ENCODE measurements at regions not wholly inside any gene's neighbourhood (a gene's known extent, or its start where the extent isn't known, plus 50 kb on each side); places are given as distances from the start of the nearest gene placed in this dataset.

- Histone ChIP-seq H2BK15ac (ENCODE audit: low read depth, poor library complexity, severe bottlenecking) (no peak overlapping the region), H3K23ac (ENCODE audit: low read length in 2 of 2) (no peak overlapping the region), H3K4me2 (ENCODE audit: low read length, poor library complexity, severe bottlenecking) (no peak overlapping the region), H4K8ac (ENCODE audit: low read length) (no peak overlapping the region), H2BK120ac (ENCODE audit: low read depth, low read length) (no peak overlapping the region), H2AFZ (ENCODE audit: low read depth, low read length) (no peak overlapping the region), H3K36me3 (ENCODE audit: control insufficient read depth in 1 of 2, insufficient read depth in 2 of 2, low read depth in 1 of 2, low read length in 2 of 2) (no peaks in the 10 kb centered on the region), H3K27ac (ENCODE audit: low read length, poor library complexity, severe bottlenecking) (no peak overlapping the region), H4K91ac (ENCODE audit: low read length) (no peak overlapping the region), H3K18ac (ENCODE audit: low read depth in 1 of 2, low read length in 2 of 2) (no peak overlapping the region), H2BK12ac (ENCODE audit: low read length in 2 of 2) (no peak overlapping the region), H3K79me1 (replicated peaks; ENCODE audit: low read length, poor library complexity, severe bottlenecking) (no peaks in the 10 kb centered on the region), H3K4ac (ENCODE audit: low read depth in 1 of 2, low read length in 2 of 2) (no peak overlapping the region), H3K27me3 (ENCODE audit: control insufficient read depth in 1 of 2, insufficient read depth in 1 of 2, low read length in 2 of 2) (peaks cover 0 to 8% of the 10 kb centered on the region in 2 experiments), H2AK5ac (ENCODE audit: low read length, severe bottlenecking) (no peak overlapping the region), H3K9me3 (ENCODE audit: control insufficient read depth, low read length) (peaks cover 2% of the 10 kb centered on the region), H3K9ac (ENCODE audit: low read length) (no peak overlapping the region), H2BK5ac (ENCODE audit: low read depth, low read length, poor library complexity, severe bottlenecking) (no peak overlapping the region), H3K4me1 (ENCODE audit: control insufficient read depth, insufficient read depth, low read depth, low read length) (no peaks in the 10 kb centered on the region), H3K14ac (ENCODE audit: low read length in 2 of 2) (no peak overlapping the region), H3K4me3 (ENCODE audit: insufficient read depth in 1 of 2, low read depth in 1 of 2, low read length in 2 of 2) (no peak overlapping the region)
- no peak for DNase-seq
- 57% methylated on average over 4 of the region's 6 CpGs for WGBS
Observed at GRCh38 chr2:15058015-15058720, 425.7 kb downstream of the LRATD1 start.

- Histone ChIP-seq H3K36me3 (ENCODE audit: control insufficient read depth in 1 of 2, insufficient read depth in 2 of 2, low read depth in 1 of 2, low read length in 2 of 2) (no peaks in the 10 kb centered on the region), H3K4me3 (ENCODE audit: insufficient read depth in 1 of 2, low read depth in 1 of 2, low read length in 2 of 2) (no peak overlapping the region), H3K4me2 (ENCODE audit: low read length, poor library complexity, severe bottlenecking) (no peak overlapping the region), H3K79me1 (replicated peaks; ENCODE audit: low read length, poor library complexity, severe bottlenecking) (no peaks in the 10 kb centered on the region), H3K4ac (ENCODE audit: low read depth in 1 of 2, low read length in 2 of 2) (no peak overlapping the region), H3K4me1 (ENCODE audit: control insufficient read depth, insufficient read depth, low read depth, low read length) (no peaks in the 10 kb centered on the region), H2AFZ (ENCODE audit: low read depth, low read length) (no peak overlapping the region), H4K91ac (ENCODE audit: low read length) (no peak overlapping the region), H2BK12ac (ENCODE audit: low read length in 2 of 2) (no peak overlapping the region), H3K27ac (ENCODE audit: low read length, poor library complexity, severe bottlenecking) (no peak overlapping the region), H3K14ac (ENCODE audit: low read length in 2 of 2) (no peak overlapping the region), H2BK15ac (ENCODE audit: low read depth, poor library complexity, severe bottlenecking) (no peak overlapping the region), H2AK5ac (ENCODE audit: low read length, severe bottlenecking) (no peak overlapping the region), H2BK5ac (ENCODE audit: low read depth, low read length, poor library complexity, severe bottlenecking) (no peak overlapping the region), H3K18ac (ENCODE audit: low read depth in 1 of 2, low read length in 2 of 2) (no peak overlapping the region), H4K8ac (ENCODE audit: low read length) (no peak overlapping the region), H2BK120ac (ENCODE audit: low read depth, low read length) (no peak overlapping the region), H3K9ac (ENCODE audit: low read length) (no peak overlapping the region), H3K23ac (ENCODE audit: low read length in 2 of 2) (no peak overlapping the region), H3K9me3 (ENCODE audit: control insufficient read depth, low read length) (peaks cover 2% of the 10 kb centered on the region), H3K27me3 (ENCODE audit: control insufficient read depth in 1 of 2, insufficient read depth in 1 of 2, low read length in 2 of 2) (peaks cover 0 to 8% of the 10 kb centered on the region in 2 experiments)
- DNase-seq: no peak
- WGBS: 69% methylated on average over 3 of the region's 3 CpGs
Observed at GRCh38 chr2:15058721-15059157, 426.2 kb downstream of the LRATD1 start.

GRCh38 chr2:15059870-15060512 is 427.5 kb downstream of the LRATD1 start:
- H3K4me2 ChIP-seq (ENCODE audit: low read length, poor library complexity, severe bottlenecking): no peak overlapping the region
- no peak overlapping the region for H3K9ac ChIP-seq (ENCODE audit: low read length)
- no peak overlapping the region for H2AK5ac ChIP-seq (ENCODE audit: low read length, severe bottlenecking)
- H3K23ac ChIP-seq (ENCODE audit: low read length in 2 of 2): no peak overlapping the region
- H3K4ac ChIP-seq (ENCODE audit: low read depth in 1 of 2, low read length in 2 of 2): no peak overlapping the region
- no peak overlapping the region for H2BK5ac ChIP-seq (ENCODE audit: low read depth, low read length, poor library complexity, severe bottlenecking)
- no peaks in the 10 kb centered on the region for H3K79me1 ChIP-seq (replicated peaks; ENCODE audit: low read length, poor library complexity, severe bottlenecking)
- no peak overlapping the region for H2AFZ ChIP-seq (ENCODE audit: low read depth, low read length)
- H3K18ac ChIP-seq (ENCODE audit: low read depth in 1 of 2, low read length in 2 of 2): no peak overlapping the region
- H3K14ac ChIP-seq (ENCODE audit: low read length in 2 of 2): no peak overlapping the region
- no peaks in the 10 kb centered on the region for H3K4me1 ChIP-seq (ENCODE audit: control insufficient read depth, insufficient read depth, low read depth, low read length)
- no peak overlapping the region for H3K4me3 ChIP-seq (ENCODE audit: insufficient read depth in 1 of 2, low read depth in 1 of 2, low read length in 2 of 2)
- no peak overlapping the region for H2BK12ac ChIP-seq (ENCODE audit: low read length in 2 of 2)
- H3K27me3 ChIP-seq (ENCODE audit: control insufficient read depth in 1 of 2, insufficient read depth in 1 of 2, low read length in 2 of 2): peaks cover 0 to 6% of the 10 kb centered on the region in 2 experiments
- no peak overlapping the region for H4K91ac ChIP-seq (ENCODE audit: low read length)
- no peak for DNase-seq
- H3K27ac ChIP-seq (ENCODE audit: low read length, poor library complexity, severe bottlenecking): no peak overlapping the region
- H3K9me3 ChIP-seq (ENCODE audit: control insufficient read depth, low read length): peaks cover 2% of the 10 kb centered on the region
- H2BK15ac ChIP-seq (ENCODE audit: low read depth, poor library complexity, severe bottlenecking): no peak overlapping the region
- 80% methylated on average over 10 of the region's 10 CpGs for WGBS
- H2BK120ac ChIP-seq (ENCODE audit: low read depth, low read length): no peak overlapping the region
- no peaks in the 10 kb centered on the region for H3K36me3 ChIP-seq (ENCODE audit: control insufficient read depth in 1 of 2, insufficient read depth in 2 of 2, low read depth in 1 of 2, low read length in 2 of 2)
- H4K8ac ChIP-seq (ENCODE audit: low read length): no peak overlapping the region

GRCh38 chr2:15061268-15061667 is 428.8 kb downstream of the LRATD1 start:
- WGBS: 88% methylated on average over 1 of the region's 1 CpG
- no peak overlapping the region for H4K8ac ChIP-seq (ENCODE audit: low read length)
- H3K9ac ChIP-seq (ENCODE audit: low read length): no peak overlapping the region

More at GRCh38 chr2:15061268-15061667, 428.8 kb downstream of the LRATD1 start:
- Histone ChIP-seq H2BK120ac (ENCODE audit: low read depth, low read length) (no peak overlapping the region), H3K9me3 (ENCODE audit: control insufficient read depth, low read length) (peaks cover 5% of the 10 kb centered on the region), H3K18ac (ENCODE audit: low read depth in 1 of 2, low read length in 2 of 2) (no peak overlapping the region), H3K79me1 (replicated peaks; ENCODE audit: low read length, poor library complexity, severe bottlenecking) (no peaks in the 10 kb centered on the region), H2BK5ac (ENCODE audit: low read depth, low read length, poor library complexity, severe bottlenecking) (no peak overlapping the region), H3K27ac (ENCODE audit: low read length, poor library complexity, severe bottlenecking) (no peak overlapping the region), H3K23ac (ENCODE audit: low read length in 2 of 2) (no peak overlapping the region), H3K4me2 (ENCODE audit: low read length, poor library complexity, severe bottlenecking) (no peak overlapping the region), H2AFZ (ENCODE audit: low read depth, low read length) (no peak overlapping the region), H3K27me3 (ENCODE audit: control insufficient read depth in 1 of 2, insufficient read depth in 1 of 2, low read length in 2 of 2) (no peaks in the 10 kb centered on the region), H3K14ac (ENCODE audit: low read length in 2 of 2) (no peak overlapping the region), H3K4me3 (ENCODE audit: insufficient read depth in 1 of 2, low read depth in 1 of 2, low read length in 2 of 2) (no peak overlapping the region), H3K4me1 (ENCODE audit: control insufficient read depth, insufficient read depth, low read depth, low read length) (no peaks in the 10 kb centered on the region), H2BK12ac (ENCODE audit: low read length in 2 of 2) (no peak overlapping the region), H2BK15ac (ENCODE audit: low read depth, poor library complexity, severe bottlenecking) (no peak overlapping the region), H2AK5ac (ENCODE audit: low read length, severe bottlenecking) (no peak overlapping the region), H3K4ac (ENCODE audit: low read depth in 1 of 2, low read length in 2 of 2) (no peak overlapping the region), H4K91ac (ENCODE audit: low read length) (no peak overlapping the region), H3K36me3 (ENCODE audit: control insufficient read depth in 1 of 2, insufficient read depth in 2 of 2, low read depth in 1 of 2, low read length in 2 of 2) (no peaks in the 10 kb centered on the region)
- no peak for DNase-seq

All from mesenchymal stem cell (in vitro differentiated cells and primary cell).